D721Med (cell line): ENCODE measurements at regions not wholly inside any gene's neighbourhood (a gene's known extent, or its start where the extent isn't known, plus 50 kb on each side); places are given as distances from the start of the nearest gene placed in this dataset.

Experiments used
- DNase-seq: peaks from one replicate; pipeline ENCODE4 v3.0.0; 2011; ENCODE audit warnings: low spot score; ENCODE audit not compliant: insufficient read length
- FAIRE-seq: peaks from 2 replicates; lab custom pipeline; 2011; peaks lifted over from hg19 to GRCh38; lab: Jason Lieb, UNC
- TF ChIP-seq, protein P1 (sequence below): IDR thresholded peaks from 2 replicates; pipeline ENCODE4 v1.5.1; 2012; ENCODE audit warnings: mild to moderate bottlenecking, control low read depth; ENCODE audit not compliant: insufficient read depth; ENCODE audit errors: missing control alignments

DNA sequence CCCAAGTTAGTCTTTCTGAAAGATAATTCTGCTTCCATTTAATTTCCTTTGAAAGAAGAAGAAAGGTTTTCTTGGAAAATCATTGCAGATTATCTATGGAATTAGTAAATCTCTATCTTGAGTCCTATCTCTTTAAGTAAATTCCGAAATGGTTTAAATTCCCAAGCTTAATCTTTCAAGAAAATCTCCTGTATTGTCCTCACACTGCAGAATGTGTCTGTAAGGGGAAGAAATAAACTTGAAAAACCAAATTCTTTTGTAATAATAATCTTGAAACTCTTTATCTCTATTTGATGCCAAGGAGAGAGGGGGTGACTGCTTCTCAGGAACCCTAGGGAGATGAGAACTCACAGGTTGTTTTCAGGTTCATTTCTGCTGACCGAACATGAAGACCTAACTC, 150.8 kb upstream of the ARHGAP28 start:
- DNase-seq = no peak
- no peak for FAIRE-seq
- TF ChIP-seq, protein P1, sequence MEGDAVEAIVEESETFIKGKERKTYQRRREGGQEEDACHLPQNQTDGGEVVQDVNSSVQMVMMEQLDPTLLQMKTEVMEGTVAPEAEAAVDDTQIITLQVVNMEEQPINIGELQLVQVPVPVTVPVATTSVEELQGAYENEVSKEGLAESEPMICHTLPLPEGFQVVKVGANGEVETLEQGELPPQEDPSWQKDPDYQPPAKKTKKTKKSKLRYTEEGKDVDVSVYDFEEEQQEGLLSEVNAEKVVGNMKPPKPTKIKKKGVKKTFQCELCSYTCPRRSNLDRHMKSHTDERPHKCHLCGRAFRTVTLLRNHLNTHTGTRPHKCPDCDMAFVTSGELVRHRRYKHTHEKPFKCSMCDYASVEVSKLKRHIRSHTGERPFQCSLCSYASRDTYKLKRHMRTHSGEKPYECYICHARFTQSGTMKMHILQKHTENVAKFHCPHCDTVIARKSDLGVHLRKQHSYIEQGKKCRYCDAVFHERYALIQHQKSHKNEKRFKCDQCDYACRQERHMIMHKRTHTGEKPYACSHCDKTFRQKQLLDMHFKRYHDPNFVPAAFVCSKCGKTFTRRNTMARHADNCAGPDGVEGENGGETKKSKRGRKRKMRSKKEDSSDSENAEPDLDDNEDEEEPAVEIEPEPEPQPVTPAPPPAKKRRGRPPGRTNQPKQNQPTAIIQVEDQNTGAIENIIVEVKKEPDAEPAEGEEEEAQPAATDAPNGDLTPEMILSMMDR = no peak

DNA sequence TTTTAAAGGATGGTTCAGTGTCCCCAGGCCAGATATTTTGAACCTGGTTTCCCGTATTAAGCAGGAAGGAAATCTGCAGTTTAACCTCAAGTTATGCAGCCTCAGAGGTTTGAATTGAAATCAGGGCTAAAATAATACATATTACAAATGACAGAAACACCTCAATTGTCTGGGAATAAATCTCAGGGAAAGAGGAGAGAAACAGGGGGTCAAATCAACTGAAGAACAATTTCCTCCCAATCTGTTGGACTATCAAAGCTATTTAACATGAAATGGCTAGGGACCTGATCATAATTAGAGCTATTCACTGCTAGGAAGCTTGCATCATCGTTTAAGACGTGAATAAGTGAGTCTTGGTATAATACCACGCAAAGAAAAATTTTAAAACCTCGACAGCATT, 150.0 kb upstream of the ARHGAP28 start:
- FAIRE-seq = no peak
- no peak for DNase-seq
- TF ChIP-seq, protein P1 = no peak

DNA sequence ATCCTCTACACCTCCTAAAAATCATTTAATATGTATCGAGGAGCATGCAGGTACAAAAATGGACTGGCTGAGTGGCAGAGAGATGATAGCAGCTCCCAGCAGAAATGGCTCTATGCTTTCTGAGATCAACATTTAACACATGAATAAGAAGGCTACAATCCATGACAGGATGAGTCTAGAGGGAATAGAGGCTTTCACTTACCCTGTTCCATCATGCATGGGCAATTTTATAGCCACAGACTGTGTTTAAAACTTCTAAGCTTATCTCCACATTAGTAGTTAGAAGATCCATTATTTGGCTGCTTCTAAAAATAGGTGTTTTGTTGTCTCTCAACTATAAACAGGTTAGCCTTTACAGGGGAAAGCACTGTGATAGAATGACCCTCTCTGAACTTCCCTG, 149.1 kb upstream of the ARHGAP28 start:
- FAIRE-seq = no peak

DNA sequence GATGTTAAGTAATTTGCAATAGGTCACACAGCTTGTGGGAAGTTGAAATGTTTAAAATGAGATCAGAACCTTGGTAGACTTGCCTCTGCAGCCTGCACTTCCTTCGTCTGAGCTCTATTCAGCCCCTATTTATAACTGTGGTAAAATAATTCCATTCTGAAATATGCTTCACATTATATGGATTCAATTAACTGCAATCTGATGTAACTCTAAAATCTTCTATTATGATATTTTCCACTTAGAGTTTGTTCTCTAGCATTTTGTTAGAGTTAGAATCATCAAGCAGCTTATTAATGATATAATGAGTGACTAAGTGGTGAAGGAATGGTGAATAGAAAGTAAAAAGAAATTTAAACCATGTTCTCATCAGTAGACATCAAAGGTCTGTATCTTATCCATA, 139.6 kb upstream of the ARHGAP28 start:
- FAIRE-seq (no peak), DNase-seq (no peak)
- TF ChIP-seq, protein P1 = no peak

More for the DNA sequence above, 149.1 kb upstream of the ARHGAP28 start:
- no peak for DNase-seq
- TF ChIP-seq, protein P1 = no peak

DNA sequence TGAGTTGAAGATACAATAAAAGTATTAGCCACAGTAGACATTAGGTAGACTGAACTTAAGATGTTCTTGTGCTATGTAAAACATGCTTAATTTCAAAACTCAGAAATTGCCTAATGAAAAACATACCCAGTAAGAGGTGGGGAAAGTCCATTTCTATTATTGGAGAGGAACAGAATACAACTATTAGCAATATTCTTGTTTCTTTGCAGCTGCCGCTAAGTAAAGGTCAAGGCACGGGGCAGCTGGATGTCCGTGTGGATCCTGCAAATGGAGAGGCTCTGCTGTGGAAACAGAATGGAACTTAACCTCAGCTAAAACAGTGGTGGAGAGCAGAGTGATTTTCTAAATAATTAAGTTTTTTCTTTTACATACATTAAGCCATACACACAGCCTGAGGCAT, 139.2 kb upstream of the ARHGAP28 start:
- FAIRE-seq (no peak), DNase-seq (no peak)
- TF ChIP-seq, protein P1 = no peak

DNA sequence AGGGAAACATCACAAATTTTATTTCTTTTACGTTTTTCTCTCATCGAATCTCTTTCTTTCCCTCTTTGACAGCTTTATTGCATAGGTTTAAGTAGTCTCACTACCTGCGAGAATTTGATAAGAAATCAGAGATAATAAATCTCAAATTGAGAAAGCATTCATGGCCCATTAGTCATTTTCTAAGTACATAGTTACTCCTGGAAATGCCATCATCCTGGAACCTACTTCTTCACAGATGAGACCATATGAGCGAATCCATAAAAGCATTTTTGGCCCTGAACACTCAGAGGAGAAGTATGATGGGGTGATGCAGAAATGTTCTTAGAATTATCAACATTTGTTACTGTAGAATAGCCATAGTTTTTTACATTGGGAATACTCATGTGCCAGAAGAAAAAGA, 138.0 kb upstream of the ARHGAP28 start:
- TF ChIP-seq, protein P1 = no peak
- DNase-seq = no peak
- FAIRE-seq = no peak

DNA sequence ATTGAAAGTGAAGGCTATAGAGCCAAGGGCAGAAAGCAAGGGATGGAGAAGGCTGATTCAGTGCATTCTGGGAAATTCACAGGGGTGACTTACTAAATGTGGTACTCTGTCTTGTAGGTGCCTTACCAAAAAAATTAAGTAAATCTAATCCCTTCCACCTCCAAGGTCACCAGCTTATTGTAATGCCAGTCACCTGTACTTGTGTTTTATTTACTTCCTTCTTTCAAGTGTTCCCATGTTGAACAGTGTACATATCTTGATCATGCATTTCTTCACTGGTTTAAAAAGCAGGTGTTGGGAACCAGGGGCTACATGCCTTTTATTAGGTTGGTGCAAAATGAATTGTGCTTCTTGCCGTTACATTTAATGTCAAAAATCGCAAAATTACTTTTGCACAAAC, 137.0 kb upstream of the ARHGAP28 start:
- no peak for FAIRE-seq

More for the DNA sequence above, 137.0 kb upstream of the ARHGAP28 start:
- no peak for DNase-seq
- TF ChIP-seq, protein P1 = no peak
